Activated T-cell treated with anti-CD3 and anti-CD28 coated beads, Interleukin-2, amount 50 U/mL, for 48 hours (primary cell): ENCODE measurements at regions not wholly inside any gene's neighbourhood (a gene's known extent, or its start where the extent isn't known, plus 50 kb on each side); places are given as distances from the start of the nearest gene placed in this dataset.

ENCODE experiments used
- DNase-seq, 2 experiments: peaks; one replicate each; pipeline ENCODE4 v3.0.0-alpha.2; 2020

DNA sequence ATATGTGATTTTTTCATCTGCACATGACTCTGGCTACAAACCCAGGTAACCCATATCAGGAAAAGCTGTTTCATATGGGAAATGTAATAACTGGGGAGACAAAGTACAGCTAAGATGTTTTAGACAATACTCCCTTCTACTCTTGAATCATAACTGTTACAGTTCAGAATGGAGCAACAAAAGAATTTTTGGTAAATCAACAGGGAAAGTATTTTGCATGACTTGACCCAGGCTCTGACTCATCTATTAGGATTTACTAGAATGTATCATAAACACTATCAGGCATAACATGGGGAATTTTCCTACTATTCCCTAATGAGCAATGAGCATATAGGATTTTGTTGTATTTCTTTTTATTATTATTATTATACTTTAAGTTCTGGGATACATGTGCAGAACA is 553.0 kb downstream of the SLC16A7 start:
- no peak for DNase-seq

DNA sequence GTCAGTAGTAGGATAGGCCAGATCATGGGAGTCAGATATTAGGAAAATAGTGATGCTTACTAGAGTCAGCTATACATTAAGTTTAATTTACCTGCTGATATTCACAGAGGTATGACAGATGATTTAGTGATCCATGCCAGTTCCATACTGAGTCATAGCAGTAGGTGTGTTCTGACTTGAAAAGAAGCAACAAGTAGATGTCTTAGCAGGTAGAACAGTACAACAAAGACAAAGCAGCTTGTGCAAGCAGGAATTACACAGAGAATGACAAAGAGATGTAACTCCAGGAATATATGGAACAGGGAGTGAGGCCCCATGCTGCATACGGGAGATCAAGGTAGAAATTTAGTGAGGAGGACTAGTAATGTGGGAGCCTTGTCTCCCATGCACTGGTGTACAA is 556.9 kb downstream of the SLC16A7 start:
- DNase-seq, result no peak

DNA sequence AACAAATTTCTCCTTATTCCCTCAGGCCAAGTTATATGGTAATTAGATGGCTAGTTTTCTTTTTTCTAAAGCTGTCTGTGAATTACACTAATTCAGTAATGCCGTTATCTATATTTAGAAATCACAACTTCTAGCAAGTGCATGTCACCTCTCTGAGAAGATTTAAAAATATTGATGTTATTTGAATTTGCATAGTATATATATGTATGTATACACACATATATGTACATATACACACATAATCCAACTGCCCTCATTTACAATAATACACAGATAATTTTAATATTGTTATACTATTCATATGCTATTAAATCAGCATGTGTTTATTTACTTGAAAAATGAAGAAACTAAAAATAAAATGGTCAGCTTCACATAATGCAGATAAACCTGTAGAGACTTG is 563.9 kb downstream of the SLC16A7 start:
- DNase-seq, result no peak

DNA sequence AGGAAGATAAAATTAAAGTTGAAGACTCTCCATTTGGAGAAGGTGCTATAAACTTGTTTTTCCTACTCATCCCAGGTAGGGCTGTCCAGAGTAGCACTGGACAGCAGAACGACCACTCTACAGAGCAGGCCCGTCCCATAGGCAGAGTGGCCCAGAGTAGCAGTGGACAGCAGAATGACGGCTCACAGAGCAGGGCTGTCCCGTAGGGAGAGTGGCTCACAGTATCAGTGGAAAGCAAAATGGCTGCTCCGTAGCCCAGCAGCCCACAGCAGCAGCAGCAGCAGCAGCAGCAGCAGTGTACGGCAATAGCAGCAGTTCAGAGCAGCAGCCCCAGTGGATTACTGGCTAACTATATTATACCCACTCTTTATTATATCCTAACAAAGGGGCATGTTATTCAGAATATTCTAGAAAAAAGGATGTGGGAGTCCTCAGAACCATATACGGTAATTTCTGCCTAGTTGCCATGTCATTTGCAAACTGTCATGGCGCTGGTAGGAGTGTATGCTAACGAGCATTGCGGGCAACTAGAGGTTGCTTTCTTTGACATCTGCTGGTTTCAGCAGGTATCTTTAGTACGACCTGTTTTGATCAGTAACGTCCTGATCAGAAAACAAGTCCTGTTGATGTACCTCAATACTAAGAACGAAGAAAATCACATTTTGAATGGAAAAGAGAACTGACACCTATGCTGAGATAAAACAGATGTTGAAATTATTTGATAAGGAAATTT is 567.3 kb downstream of the SLC16A7 start:
- DNase-seq, result no peak

DNA sequence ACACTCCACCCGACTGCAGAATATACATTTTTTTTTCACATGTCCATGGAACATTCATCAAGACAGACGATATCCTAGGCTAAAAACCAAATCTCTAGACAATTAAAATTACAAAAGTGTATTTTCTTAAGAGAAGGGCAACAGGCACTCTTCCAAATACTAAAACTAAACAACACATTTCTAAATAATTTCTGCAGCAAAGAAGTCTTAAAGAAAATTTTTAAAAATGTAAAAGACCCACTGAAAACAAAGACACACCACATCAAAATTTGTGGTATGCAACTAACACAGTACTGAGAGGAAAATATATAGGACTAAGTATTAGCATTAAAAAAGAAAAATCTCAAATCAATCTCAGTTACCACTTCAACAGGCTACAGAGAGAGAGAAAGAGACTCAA is 570.0 kb downstream of the SLC16A7 start:
- no peak for DNase-seq

DNA sequence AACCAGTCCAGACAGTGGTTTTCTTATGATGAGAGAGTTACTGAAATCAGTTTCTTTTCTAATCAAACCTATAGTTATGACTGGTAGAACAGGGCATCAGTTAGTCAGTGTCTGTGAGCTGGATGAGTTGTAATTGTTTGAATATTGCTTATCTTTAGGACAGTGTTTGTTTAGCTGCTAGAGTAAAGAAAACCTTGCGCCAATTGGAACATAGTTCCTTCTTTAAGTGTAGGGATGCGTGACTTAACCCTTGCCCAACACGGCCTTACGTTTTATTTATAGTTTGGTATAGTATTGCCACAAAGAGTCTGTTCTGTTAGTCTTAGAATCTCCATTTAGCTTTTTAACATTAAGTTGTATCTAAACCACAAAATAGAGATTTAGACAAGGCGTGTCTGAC is 572.6 kb downstream of the SLC16A7 start:
- no peak for DNase-seq

DNA sequence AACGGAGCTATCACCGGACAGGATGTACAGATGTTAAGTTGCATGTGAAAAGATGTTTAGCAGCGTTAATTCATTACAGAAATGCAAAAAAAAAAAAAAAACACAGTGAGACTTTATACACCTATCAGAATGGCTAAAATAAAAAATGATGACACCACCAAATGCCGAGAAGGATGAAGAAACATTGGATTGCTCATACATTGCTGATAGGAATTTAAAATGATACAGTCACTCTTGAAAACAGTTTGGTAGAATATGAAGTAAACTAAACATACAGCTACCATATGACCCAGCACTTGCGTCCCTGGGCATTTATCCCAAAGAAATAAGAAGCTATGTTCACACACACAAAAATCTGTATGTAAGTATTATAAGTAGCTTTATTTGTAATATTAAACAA is 574.1 kb downstream of the SLC16A7 start:
- DNase-seq, result no peak

DNA sequence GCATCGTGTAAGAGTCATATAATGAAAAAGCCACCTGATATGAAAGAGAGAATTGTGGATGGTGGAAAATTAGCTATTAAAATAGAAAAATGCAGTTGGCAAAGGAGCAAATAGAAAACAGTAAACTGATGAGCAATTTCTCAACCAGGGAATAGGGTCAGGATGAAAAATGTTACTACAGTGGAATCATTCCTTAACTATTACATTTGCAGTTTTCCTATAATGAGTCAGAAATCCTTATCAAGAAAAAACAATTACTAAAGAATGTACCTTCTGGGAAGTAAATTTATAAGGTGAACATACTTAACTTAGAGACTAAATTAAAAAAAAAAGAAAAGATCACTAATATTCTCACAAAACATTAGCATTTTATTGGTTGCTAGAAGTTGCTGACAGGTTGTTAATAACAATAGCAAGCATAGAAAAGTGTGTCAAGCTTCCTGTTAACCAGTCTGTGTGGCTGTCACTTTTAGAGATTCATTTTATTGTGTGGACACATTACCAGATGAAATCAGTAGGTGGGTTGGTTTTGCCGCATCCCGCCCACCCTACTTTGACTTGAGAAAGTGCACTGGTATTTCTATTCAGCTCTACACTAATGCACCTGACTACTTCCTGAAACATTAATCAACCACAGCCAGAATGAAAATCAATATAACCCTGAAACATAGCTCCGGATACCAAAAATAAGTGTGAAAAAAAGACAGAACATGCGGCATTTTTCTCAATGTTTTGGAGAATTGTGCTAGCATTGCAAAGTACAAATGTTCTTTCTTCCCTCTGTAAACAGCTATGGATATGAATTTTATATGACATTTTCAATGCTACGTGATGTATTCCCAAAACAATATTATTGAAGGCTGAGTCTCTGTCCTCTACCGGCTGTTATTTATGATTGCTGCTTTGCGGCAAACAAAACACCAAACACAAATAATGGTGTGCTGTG is 576.7 kb downstream of the SLC16A7 start:
- DNase-seq, result no peak

DNA sequence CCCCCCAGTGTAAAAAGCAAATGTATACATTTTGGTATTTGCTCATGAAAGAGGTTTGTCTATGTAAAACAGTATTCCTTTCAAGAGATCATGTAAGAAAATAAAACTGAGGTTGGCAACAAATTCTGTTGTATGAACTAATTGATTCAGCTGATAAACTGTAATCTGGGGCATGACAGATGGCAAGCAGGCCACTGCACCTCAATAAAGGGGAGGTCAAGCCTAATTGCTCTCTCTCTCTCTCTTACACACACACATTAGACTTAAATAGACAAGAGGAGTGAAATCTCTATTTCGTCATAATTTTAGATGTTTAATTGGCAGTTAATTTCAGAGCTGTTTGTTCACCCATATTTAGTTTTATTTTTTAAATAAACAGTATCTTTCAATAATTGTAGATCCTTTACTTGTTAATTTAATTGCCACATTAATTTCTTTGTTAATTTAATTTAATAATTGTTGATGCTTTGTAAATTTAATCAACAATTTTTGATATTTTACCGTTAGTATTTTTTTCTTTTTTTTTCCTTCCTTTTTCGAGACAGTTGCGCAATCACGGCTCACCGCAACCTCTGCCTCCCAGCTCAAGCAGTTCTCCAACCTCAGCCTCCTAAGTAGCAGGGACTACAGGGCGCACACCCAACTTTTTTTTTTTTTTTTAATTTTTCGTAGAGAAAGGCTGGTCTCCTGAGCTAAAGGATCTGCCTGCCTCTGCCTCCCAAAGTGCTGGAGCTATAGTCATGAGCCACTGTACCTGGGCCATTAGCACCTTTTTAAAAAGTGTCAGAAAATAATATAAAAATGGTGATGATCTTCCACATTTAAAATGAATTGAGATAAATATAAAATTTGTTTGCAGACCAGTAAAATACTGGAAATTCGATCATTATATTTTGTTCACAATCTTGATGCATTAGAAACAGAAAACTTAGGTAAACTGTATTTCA is 577.7 kb downstream of the SLC16A7 start:
- DNase-seq, result no peak

DNA sequence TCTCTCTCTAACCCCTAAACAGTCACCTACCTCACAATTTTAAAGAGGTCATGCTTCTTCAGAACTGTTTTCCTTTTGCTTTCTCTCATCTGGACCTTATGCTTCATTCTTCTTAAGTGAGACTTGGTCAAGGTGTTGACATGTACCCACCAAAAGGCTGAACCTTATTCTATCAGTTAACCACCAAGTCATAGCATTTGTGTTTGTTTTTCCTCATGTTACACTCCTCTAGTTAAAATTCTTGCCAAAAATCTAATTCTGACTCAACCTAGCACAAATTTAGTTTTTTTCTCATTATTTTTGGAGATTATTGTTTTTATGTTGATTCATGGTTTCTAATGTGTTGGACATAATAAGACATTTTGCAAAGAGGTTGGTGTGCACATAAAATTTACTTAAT is 578.6 kb downstream of the SLC16A7 start:
- DNase-seq, result no peak

DNA sequence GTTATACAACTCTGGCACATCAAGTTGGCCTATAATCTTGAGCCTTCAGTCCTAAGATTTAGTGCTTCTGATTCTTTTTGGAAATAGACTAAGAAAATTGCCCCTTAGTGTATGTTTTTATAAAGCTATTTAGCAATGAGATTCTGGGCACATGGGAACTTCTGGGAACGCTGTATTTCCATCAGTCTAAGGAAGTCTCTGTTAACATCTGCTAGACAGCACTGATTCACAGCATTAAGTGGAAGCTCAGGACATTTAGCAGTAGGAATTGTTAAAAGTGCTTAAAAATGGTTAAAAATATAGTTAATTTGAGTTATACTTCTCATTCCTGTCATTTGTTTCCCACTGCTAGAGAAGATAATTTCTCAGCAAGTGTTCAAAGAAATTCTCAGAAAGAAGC is 579.1 kb downstream of the SLC16A7 start:
- no peak for DNase-seq

DNA sequence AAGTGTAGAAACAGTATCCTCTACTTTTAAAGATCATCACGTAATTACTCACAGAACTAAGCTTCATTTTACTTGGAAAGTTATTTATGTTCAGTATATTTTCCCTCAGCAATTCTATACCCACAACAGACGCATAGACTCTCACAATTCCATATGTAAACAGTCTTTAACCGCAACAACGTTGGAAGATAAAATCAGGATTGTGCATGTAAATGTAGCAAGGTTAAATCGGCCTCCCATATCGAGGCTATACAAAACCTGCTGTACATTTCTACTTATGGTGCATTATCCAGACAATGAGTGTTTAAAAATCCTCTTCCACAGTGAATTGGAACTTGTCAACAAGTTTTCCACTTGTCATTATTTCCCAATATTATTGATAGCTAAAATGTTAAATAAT is 581.1 kb downstream of the SLC16A7 start:
- no peak for DNase-seq

DNA sequence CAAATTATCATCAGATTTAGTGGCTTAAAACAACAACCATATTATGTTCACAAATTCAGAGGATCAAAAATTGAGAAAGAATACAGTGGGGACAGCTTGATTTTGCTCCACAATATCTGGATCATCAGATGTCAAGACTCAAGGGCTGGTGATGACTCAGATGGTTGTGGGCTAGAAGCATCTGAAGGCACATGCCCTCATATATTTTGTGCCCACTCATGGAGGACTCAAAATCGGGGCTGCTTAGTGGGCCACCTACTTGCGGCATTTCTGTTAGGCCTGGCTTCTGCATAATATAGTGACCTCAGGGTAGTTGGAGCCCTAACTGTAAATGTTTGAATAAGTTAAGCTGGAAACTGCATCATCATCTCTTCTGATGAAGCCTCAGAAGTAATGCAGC is 584.5 kb downstream of the SLC16A7 start:
- no peak for DNase-seq

DNA sequence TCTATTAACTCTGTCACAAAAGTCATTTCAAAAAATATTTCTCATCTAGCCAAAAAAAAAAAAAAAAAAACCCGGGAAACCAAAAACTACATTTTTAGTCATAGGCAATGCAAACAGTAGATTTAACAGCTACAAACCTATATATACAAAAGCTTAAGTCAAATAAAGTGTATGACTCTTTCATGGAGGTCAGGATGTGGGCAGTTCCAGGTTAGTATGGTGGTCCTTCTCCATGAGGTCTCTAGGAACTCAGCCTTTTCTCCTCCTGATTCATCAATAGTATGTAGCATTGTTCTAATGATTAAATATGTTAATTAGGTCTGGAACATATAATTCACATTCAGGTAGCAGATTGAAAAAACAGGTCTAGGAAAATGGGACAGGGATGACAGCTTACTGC is 586.5 kb downstream of the SLC16A7 start:
- no peak for DNase-seq

DNA sequence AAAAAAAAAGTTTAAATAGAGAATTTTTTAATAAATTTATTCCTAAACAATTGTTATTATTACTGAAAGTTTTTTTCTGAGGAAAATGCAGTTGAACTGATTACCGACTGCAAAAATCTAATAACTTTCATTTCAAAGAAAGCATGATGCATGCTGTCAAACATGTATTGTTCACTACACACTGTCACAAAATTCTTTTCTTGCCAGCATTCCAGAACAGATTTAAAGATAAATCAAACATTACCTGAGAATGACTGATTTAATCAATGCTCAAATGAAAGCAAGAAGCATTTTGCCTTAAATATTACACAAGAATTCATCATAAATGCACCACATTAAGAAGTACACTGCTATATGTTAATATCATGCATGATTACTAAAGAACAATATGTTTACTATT is 588.3 kb downstream of the SLC16A7 start:
- DNase-seq, result no peak

DNA sequence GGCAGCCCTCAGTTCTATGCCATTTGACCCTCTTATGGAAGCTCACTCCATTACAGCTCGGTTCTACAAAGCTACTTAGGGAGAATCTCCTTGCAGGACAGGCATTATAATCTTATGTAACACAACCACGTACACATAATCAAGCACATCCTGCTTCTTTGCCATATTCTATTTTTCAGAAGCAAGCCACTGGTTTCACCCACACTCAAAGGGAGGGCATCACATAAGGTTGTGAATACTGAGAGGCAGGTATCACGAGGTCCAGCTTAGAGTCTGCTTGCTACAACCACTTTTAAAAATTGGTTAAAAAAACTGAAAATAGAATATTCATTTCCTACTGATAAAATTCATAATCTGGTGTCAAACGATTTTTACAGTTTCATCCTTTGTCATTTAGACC is 589.2 kb downstream of the SLC16A7 start:
- DNase-seq, result no peak

DNA sequence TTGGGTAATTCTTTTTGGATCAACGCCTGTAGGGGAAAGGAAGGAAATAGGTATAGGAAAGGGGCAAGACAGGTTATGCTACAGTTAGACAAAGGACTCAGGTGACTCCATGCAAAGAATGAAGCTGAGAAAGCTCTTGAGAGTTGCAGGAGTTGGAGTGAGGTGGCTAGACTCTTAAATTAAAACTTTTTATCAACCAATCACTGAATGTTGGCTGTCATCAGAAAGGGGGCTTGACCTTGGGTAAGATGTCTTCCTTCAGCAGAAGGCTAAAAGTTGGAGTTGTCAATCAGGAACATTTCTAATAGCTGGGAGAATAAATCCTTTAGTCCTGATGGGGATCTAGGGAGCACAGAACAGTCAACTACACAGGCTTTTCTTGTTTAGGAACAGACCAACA is 595.4 kb downstream of the SLC16A7 start:
- no peak for DNase-seq

DNA sequence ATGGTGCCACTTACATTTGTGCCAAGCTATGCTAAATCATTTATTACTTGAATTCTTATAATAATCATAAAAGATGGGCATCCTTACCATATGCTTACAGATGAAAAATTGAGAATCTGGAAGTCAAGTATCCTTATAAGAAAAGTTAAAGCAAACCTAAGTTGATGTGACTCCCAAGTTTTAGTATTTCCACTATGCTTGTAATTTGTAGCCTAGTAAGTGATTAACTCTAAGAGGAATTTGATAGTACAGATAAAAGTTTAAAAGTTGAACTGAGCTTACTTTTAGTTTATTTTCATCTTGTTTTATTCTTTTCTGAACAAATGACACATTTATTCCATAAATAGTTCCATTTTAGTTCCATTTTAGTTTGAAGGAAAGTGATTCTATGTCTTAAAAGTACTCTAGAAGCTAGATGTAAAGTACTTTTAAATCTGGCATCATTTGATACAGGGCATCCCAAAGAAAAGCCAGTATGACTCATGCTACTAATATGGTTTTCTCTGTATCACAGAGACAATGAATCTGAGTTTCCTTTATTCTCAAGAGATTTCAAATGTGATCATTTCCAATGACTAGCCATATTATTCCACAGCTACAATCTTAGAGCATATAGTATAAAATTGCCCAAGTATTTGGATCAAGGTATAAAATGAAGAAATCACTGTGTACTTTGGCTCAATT is 596.0 kb downstream of the SLC16A7 start:
- no peak for DNase-seq

DNA sequence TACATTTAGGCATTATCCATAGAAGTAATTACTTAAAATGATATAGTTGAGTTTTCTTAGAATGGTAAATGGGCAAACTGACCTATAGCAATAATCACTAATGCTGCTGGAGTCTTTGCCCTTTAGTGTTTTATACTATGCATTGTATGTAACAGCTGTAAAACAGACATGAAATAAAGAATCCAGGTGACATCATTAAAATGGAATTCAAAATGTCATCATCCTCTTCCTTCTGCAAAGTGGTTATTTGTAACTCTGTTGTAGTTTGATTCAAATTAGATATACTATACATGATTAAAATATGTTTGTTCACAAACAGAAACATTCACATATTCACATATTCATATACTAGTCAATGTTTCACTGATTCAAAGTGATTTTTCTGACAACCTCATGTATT is 598.8 kb downstream of the SLC16A7 start:
- DNase-seq, result no peak

DNA sequence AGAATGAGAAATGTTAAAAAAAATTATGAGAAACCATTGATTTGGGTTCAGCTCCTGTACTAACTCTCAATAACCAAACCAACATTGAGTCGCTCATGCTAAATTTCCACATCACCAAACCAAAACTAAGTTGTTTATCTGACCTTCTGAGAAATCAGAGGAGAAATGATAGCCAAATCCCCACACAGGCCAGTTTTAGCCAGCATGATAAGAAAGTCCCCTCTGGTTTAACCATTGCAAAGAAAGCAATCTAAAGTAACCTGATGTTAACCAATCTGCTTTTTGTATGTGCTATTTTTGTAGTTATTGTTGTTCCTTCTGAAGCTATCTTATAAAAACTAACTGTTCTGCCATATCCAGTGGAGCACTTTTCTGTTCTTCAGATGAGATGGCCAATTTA is 599.7 kb downstream of the SLC16A7 start:
- DNase-seq, result no peak

DNA sequence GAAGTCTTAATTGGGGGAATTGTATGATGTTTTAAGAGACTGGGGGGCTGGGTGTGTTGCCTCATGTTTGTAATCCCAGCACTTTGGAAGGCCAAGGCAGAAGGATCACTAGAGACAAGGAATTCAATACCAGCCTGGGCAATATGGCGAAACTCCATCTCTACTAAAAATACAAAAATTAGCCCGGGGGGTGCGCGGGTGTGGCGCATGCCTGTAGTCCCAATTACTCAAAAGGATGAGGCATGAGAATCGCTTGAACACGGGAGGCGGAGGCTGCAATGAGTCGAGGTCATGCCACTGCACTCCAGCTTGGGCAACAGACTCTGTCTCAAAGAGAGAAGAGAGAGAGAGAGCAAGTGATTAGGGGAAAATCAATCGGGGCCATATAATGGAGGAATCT is 600.5 kb downstream of the SLC16A7 start:
- DNase-seq, result no peak

DNA sequence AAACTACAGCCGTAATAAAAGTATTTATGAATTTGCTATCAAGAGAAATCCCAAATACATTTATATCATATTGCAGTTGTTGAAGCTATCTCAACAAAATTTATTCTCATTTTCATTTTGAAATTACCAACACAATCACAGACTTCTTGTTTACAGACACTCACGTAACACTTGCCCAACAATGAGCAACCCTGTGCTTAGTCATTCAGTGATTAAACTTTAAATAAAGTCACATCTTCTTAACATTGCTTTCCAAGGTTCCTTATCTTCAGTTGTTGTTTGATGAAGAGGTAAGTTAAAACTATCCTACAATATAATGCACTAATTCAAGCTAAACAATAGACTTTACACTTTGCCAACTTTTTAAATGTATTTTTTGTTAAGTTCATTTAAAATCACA is 601.8 kb downstream of the SLC16A7 start:
- DNase-seq, result no peak

DNA sequence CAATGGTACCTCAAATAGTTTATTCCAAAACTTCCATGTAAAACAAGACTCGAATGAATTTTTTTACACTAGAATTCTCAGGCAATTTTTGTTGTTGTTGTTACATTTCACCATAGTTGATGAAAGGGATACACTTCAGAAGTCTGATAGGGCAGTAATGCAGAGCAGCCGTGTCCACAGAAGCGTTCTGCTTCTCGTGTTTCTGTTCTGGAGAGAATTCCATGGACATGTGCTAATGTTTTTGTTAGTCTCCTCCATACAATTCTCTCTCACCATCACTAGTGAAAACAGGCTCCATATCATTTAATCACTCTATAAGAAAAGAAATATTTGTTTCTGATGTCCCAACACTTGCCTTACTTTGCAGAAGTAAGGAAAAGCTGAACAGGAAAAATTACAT is 606.1 kb downstream of the SLC16A7 start:
- no peak for DNase-seq
